HCT116 (cell line): ENCODE measurements at regions not wholly inside any gene's neighbourhood (a gene's known extent, or its start where the extent isn't known, plus 50 kb on each side); places are given as distances from the start of the nearest gene placed in this dataset.

Experiments used
- ATAC-seq: fragments of 200-7000 bp; cut with Tn5 transposase; 2 replicates; pipeline ENCODE4 v1.9.1; 2020; ENCODE audit warnings: mild to moderate bottlenecking, moderate library complexity
- BruUV-seq: library from RNA; stranded (reverse); fragments of 400-500 nt; replicated peaks from 2 replicates; lab custom pipeline; 2021; lab: Mats Ljungman, UMichigan
- CTCF ChIA-PET: fragments of 300-600 bp; sonication (Branson Sonifier 250); formaldehyde crosslinking; loops from one replicate; lab custom pipeline; 2021; ENCODE audit warnings: antibody characterized with exemption; lab: Charles Lee
- POLR2A ChIA-PET: fragments of 300-600, 350-600 bp; sonication (Branson Sonifier 250); formaldehyde crosslinking; loops from one replicate; lab custom pipeline; 2021; ENCODE audit warnings: antibody characterized with exemption; lab: Charles Lee
- RAD21 ChIA-PET, 2 experiments: fragments of 300-600 bp; sonication (Branson Sonifier 250); formaldehyde crosslinking; loops; one replicate each; lab custom pipeline; 2023; ENCODE audit warnings: low total read pairs in 2 of 2; ENCODE audit not compliant: uncharacterized antibody in 2 of 2, unreplicated experiment in 2 of 2, low non-redundant PET in 1 of 2; lab: Charles Lee
- DNase-seq: peaks from one replicate; pipeline ENCODE4 v3.0.0-alpha.2; 2010; ENCODE audit warnings: low read depth, low spot score
- H2AFZ ChIP-seq: fragments of 200-600 bp; shearing (Covaris generic), sonication (generic); 2 replicates; pipeline ENCODE4 v1.6.1; 2017; ENCODE audit warnings: low read depth, mixed run types, mixed read lengths, antibody characterized with exemption, low read length; ENCODE audit not compliant: poor library complexity, severe bottlenecking
- H3K27ac ChIP-seq: 2 replicates; pipeline ENCODE4 v1.5.1; 2012; ENCODE audit warnings: low read depth, low read length
- H3K27me3 ChIP-seq: fragments of 200-600 bp; sonication (generic); 2 replicates; pipeline ENCODE4 v1.6.1; 2016; ENCODE audit warnings: mixed run types, low read length, mixed read lengths; ENCODE audit not compliant: insufficient read depth
- H3K36me3 ChIP-seq, 2 experiments: fragments of 200-500 bp in 1 of 2; fragments of 200-600 bp in 1 of 2; sonication (Bioruptor generic) in 1 of 2; sonication (generic) in 1 of 2; 2 replicates each; pipeline versions ENCODE4 v1.5.1 to v1.6.1; 2014 to 2016; ENCODE audit warnings: low read length in 2 of 2, inconsistent platforms in 1 of 2, mixed read lengths in 1 of 2, mixed run types in 1 of 2; ENCODE audit not compliant: insufficient read depth in 2 of 2, control insufficient read depth in 1 of 2
- H3K4me1 ChIP-seq, 2 experiments: fragments of 200-600 bp in 1 of 2; sonication (generic) in 1 of 2; 2 replicates each; pipeline versions ENCODE4 v1.5.1 to v1.6.1; 2012 to 2017; ENCODE audit warnings: low read length in 2 of 2, inconsistent platforms in 1 of 2, mild to moderate bottlenecking in 1 of 2, mixed read lengths in 1 of 2, mixed run types in 1 of 2, moderate library complexity in 1 of 2; ENCODE audit not compliant: insufficient read depth in 2 of 2, control insufficient read depth in 1 of 2
- H3K4me2 ChIP-seq: fragments of 200-600 bp; sonication (generic); 2 replicates; pipeline ENCODE4 v1.6.1; 2017; ENCODE audit warnings: mixed run types, low read length, mixed read lengths
- H3K4me3 ChIP-seq, 2 experiments: fragments of 200-600 bp in 1 of 2; sonication (generic) in 1 of 2; replicated peaks in 1 of 2; 2 replicates each; pipeline ENCODE4 v1.5.1; 2011 to 2016; ENCODE audit warnings: low read length in 2 of 2, control low read depth in 1 of 2, low read depth in 1 of 2, mild to moderate bottlenecking in 1 of 2, mixed read lengths in 1 of 2, mixed run types in 1 of 2
- H3K79me2 ChIP-seq: fragments of 200-600 bp; sonication (generic); 2 replicates; pipeline ENCODE4 v1.6.1; 2017; ENCODE audit warnings: mild to moderate bottlenecking, mixed run types, low read length, moderate library complexity, mixed read lengths; ENCODE audit not compliant: insufficient read depth
- H3K9ac ChIP-seq: fragments of 200-600 bp; sonication (generic); 2 replicates; pipeline ENCODE4 v1.6.1; 2016; ENCODE audit warnings: low read length, mixed read lengths
- H3K9me2 ChIP-seq: fragments of 200-600 bp; sonication (generic), shearing (Covaris generic); 2 replicates; pipeline ENCODE4 v1.6.1; 2017; ENCODE audit warnings: mixed run types, mild to moderate bottlenecking, moderate library complexity; ENCODE audit not compliant: insufficient read depth
- H3K9me3 ChIP-seq, 2 experiments: fragments of 200-500 bp in 1 of 2; fragments of 200-600 bp in 1 of 2; sonication (Bioruptor generic) in 1 of 2; sonication (generic) in 1 of 2; 2 replicates each; pipeline ENCODE4 v1.6.1; 2014 to 2017; ENCODE audit warnings: low read length in 2 of 2, mixed read lengths in 2 of 2, inconsistent platforms in 1 of 2, low read depth in 1 of 2, mild to moderate bottlenecking in 1 of 2, mixed run types in 1 of 2, moderate library complexity in 1 of 2; ENCODE audit not compliant: control insufficient read depth in 1 of 2, insufficient read depth in 1 of 2
- H4K20me1 ChIP-seq: fragments of 200-600 bp; sonication (generic), shearing (Covaris generic); 2 replicates; pipeline ENCODE4 v1.6.1; 2017; ENCODE audit warnings: mixed run types, mild to moderate bottlenecking, moderate library complexity; ENCODE audit not compliant: insufficient read depth
- CBX3 ChIP-seq: IDR thresholded peaks from 2 replicates; pipeline ENCODE4 v1.6.1; 2012; ENCODE audit warnings: low read depth
- CEBPB ChIP-seq: IDR thresholded peaks from 2 replicates; pipeline ENCODE4 v1.6.1; 2012; ENCODE audit warnings: low read depth
- EGR1 ChIP-seq: IDR thresholded peaks from 2 replicates; pipeline ENCODE4 v1.6.1; 2012; ENCODE audit warnings: low read depth
- EZH2phosphoT487 ChIP-seq: fragments of 200-600 bp; IDR thresholded peaks from 2 replicates; pipeline ENCODE4 v1.6.1; 2018; ENCODE audit warnings: antibody characterized with exemption, borderline replicate concordance
- JUND ChIP-seq: IDR thresholded peaks from 2 replicates; pipeline ENCODE4 v1.6.1; 2012
- MAX ChIP-seq: IDR thresholded peaks from 2 replicates; pipeline ENCODE4 v1.6.1; 2012
- POLR2A ChIP-seq: IDR thresholded peaks from 2 replicates; pipeline ENCODE4 v1.7.0; 2011; ENCODE audit warnings: borderline replicate concordance; ENCODE audit not compliant: insufficient read depth, insufficient read length; ENCODE audit errors: extremely low read depth
- SIN3A ChIP-seq: IDR thresholded peaks from 2 replicates; pipeline ENCODE4 v1.6.1; 2012; ENCODE audit warnings: low read depth
- SP1 ChIP-seq: IDR thresholded peaks from 2 replicates; pipeline ENCODE4 v1.6.1; 2012; ENCODE audit warnings: low read depth
- SRF ChIP-seq: IDR thresholded peaks from 2 replicates; pipeline ENCODE4 v1.6.1; 2012; ENCODE audit warnings: low read depth
- TCF7L2 ChIP-seq: IDR thresholded peaks from 2 replicates; pipeline ENCODE4 v1.7.0; 2011; ENCODE audit warnings: borderline replicate concordance, inconsistent platforms; ENCODE audit not compliant: insufficient read depth, insufficient read length; ENCODE audit errors: extremely low read depth
- YY1 ChIP-seq: IDR thresholded peaks from 2 replicates; pipeline ENCODE4 v1.6.1; 2011; ENCODE audit warnings: low read length, low read depth, moderate library complexity, mild to moderate bottlenecking; ENCODE audit not compliant: insufficient replicate concordance; ENCODE audit errors: extremely low read depth
- ZBTB33 ChIP-seq: IDR thresholded peaks from 2 replicates; pipeline ENCODE4 v1.6.1; 2011; ENCODE audit warnings: mild to moderate bottlenecking, low read length, moderate library complexity; ENCODE audit not compliant: insufficient replicate concordance; ENCODE audit errors: extremely low read depth
- intact Hi-C: fragments of 100-400 bp; cut with micrococcal nuclease; formaldehyde crosslinking; loops from 2 replicates; pipeline ENCODE4 v1.10.0; 2022

GRCh38 chr2:189372688-189373257 is 68.5 kb upstream of the WDR75 start:
- no peaks in the 10 kb centered on the region for H3K9me3 ChIP-seq
- H3K36me3 ChIP-seq = no peaks in the 10 kb centered on the region
- no peak overlapping the region for H3K4me3 ChIP-seq
- H2AFZ ChIP-seq = no peak overlapping the region
- no peaks in the 10 kb centered on the region for H3K27me3 ChIP-seq
- ChIA-PET CTCF (no interaction called here), POLR2A (no interaction called here), RAD21 (no interaction called here)
- BruUV-seq = no TSS peak
- H3K4me2 ChIP-seq = no peak overlapping the region
- H3K9me2 ChIP-seq = no peaks in the 10 kb centered on the region
- H3K9ac ChIP-seq = no peak overlapping the region
- TF ChIP-seq SIN3A (no peak), ZBTB33 (no peak), SRF (no peak), CEBPB (no peak), POLR2A (no peak), SP1 (no peak), EZH2phosphoT487 (no peak), CBX3 (no peak), YY1 (no peak), EGR1 (no peak), MAX (no peak), TCF7L2 (no peak), JUND (no peak)
- no peaks in the 10 kb centered on the region for H4K20me1 ChIP-seq
- DNase-seq (no peak), ATAC-seq (no peak)
- no peaks in the 10 kb centered on the region for H3K79me2 ChIP-seq
- no peak overlapping the region for H3K27ac ChIP-seq
- intact Hi-C loops = no loop called here
- peaks cover 0 to 21% of the 10 kb centered on the region in 2 experiments; a peak in 3 of 4 replicates for H3K4me1 ChIP-seq
